ENCODE measurements at regions not wholly inside any gene's neighbourhood (a gene's known extent, or its start where the extent isn't known, plus 50 kb on each side); places are given as distances from the start of the nearest gene placed in this dataset.

- TF ChIP-seq, protein P1, sequence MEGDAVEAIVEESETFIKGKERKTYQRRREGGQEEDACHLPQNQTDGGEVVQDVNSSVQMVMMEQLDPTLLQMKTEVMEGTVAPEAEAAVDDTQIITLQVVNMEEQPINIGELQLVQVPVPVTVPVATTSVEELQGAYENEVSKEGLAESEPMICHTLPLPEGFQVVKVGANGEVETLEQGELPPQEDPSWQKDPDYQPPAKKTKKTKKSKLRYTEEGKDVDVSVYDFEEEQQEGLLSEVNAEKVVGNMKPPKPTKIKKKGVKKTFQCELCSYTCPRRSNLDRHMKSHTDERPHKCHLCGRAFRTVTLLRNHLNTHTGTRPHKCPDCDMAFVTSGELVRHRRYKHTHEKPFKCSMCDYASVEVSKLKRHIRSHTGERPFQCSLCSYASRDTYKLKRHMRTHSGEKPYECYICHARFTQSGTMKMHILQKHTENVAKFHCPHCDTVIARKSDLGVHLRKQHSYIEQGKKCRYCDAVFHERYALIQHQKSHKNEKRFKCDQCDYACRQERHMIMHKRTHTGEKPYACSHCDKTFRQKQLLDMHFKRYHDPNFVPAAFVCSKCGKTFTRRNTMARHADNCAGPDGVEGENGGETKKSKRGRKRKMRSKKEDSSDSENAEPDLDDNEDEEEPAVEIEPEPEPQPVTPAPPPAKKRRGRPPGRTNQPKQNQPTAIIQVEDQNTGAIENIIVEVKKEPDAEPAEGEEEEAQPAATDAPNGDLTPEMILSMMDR (IDR thresholded peaks at IDR 0.05) = no peak
- no peak for TF ChIP-seq POLR2A (IDR thresholded peaks at IDR 0.05)
Measured at GRCh38 chr21:36212513-36212780, 55.8 kb downstream of the DOP1B start.
